CD4-positive, alpha-beta T cell treated with Interleukin-15 for 1 hour (primary cell): ENCODE measurements at regions not wholly inside any gene's neighbourhood (a gene's known extent, or its start where the extent isn't known, plus 50 kb on each side); places are given as distances from the start of the nearest gene placed in this dataset.

ENCODE experiments used
- DNase-seq: peaks from one replicate; pipeline ENCODE4 v3.0.0-alpha.2; 2020

DNA sequence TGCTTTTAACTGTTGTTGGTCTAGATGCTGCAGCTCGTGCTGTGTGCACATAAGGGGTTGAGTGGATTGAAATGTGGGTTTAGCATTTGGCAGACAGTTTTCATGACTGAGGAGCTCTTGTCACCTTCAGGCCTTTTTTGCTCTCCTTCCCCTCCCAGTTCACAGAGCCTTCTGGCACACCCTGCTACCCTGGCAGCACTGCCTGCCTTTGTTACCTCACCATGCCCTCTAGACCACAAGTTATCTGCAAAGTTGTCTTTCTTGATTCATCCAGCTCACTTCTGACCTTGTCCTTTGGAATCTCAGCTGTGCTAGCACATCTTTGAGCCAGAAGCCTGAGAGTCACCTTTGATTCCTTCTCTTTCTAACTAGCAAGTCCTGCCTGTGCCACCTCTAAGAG lies 348.9 kb upstream of the ZFP64 start:
- no peak for DNase-seq

DNA sequence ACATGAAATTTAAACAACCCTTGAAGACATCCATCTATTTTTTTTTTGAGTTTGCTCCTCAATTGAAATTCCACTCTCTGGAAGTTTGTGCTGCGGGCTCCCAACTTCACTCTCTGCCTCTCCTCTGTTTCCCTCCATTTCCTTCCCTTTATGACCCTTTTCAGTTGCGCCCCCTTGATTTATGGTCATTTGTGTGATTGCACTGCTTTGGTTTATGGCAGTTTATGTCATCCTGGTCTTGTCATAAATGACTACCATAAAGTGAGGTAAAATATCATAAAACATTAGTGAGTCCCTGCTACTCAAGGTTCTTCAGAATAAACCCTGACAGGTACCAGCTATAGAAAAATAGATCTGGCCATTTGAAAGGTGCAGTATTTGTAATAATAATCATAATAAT lies 348.3 kb upstream of the ZFP64 start:
- DNase-seq, result no peak

GRCh38 chr20:52536841-52537400 lies 345.3 kb upstream of the ZFP64 start:
- no peak for DNase-seq

- no peak for DNase-seq
These were observed 344.5 kb upstream of the ZFP64 start for GRCh38 chr20:52536040-52536439.

GRCh38 chr20:52534616-52535015 lies 343.0 kb upstream of the ZFP64 start:
- DNase-seq, result no peak

- no peak for DNase-seq
These were observed 341.8 kb upstream of the ZFP64 start for GRCh38 chr20:52533401-52533800.

DNA sequence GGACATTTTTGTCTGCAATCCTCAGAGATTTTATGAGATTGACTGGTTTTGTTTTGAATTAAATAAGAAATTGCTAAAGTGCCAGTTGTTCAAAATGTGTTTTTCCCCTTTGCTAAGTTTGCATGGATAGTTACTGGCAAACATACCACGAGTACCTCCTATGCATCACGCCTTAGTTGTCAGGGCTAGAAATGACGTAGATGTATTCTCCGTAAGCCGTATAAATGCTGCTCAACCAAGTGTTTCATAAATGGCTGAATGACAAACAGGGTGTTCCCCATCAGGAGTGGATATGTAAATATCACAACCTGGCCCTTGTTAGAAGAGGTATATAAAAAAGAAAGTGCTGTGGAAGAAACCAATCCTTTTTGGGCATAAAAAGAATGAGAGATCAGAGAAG lies 341.1 kb upstream of the ZFP64 start:
- no peak for DNase-seq

DNA sequence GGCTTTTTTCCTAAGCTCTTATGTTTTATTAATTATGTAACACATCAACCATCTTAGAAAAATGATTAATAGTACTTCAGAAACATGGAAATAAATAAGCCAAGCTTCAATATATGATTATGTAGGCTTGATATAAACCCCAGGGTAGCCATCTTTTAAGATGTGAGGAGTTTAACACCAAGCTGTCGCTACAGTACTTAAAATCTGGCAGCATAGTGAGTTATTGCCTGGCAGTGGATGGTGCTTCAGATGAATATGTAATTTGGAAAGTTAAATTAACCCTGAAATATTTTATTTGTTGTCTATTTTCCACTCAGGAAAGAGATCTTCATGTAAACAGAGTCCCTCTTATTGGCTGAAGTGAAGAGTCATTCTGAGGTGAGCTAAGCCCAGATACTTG lies 339.0 kb upstream of the ZFP64 start:
- no peak for DNase-seq

DNA sequence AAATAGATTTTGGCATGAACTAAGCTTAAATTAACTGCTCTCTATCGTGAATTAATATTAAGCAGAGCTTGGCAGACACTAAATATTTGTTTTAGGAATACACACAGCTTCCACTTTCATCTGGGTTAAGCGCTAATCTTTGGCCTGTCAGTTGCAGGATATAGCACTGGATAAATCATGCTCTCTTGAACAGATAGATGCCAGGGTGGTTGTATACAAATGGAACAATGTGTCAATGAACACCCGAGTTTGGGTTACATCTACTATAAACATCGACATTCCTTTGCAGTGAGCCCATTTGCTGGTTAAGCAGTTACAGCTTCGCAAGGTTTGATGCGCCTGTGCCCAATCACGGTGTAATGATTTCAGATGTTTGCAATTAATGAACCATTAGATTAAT lies 338.2 kb upstream of the ZFP64 start:
- DNase-seq, result no peak

DNA sequence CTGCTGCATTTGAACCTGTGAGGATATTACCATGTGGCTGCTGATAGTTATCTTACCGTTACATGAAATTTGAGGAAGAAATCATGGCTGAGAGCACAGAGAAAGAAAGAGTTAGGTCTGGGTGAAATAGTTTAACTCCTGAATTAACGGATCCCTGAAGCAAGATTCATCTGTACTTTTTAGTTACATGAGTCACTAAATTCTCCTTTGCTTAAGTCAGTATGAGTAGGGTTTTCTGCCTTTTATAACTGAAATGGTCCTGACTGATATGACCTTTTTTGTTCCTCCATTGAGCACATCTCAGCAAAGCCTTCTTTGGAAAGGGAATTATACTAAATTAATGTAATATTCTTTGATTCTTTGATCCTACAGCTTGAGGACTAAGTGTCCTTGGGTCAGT lies 333.3 kb upstream of the ZFP64 start:
- no peak for DNase-seq

DNA sequence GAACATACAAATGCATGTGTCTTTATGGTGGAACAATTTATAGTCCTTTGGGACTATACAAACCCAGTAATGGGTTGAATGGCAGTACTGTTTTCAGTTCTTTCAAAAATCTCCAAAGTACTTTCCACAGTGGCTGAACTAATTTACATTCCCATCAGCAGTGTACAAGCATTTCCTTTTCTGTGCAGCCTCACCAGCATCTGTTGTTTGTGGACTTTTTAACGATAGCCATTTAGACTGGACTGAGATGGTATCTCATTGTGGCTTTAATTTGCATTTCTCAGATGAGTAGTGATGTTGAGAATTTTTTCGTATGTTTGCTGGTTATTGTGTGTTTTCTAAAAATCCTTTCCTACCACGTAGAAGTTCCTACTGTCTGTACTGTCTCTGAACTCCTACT lies 327.2 kb upstream of the ZFP64 start:
- DNase-seq, result no peak

DNA sequence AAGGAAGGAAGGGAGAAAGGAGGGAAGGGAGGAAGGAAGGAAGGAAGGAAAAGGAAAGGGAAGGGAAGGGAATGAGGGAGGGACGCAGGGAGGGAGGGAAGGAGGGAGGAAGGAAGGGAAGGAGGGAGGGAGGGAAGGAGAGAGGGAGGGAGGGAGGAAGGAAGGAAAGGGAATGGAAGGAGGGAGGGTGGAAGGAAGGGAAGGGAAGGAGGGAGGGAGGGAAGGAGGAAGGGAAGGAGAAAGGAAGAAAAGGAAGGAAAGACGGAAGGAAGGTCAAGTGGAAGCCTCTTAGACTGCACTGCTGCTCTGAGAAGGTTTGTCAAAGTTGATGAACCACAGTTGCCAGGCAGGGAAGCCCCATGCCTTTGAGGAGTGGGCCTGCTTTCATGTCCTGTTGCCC lies 324.3 kb upstream of the ZFP64 start:
- no peak for DNase-seq

- DNase-seq, result no peak
These were observed 308.6 kb upstream of the ZFP64 start for GRCh38 chr20:52500157-52500556.

DNA sequence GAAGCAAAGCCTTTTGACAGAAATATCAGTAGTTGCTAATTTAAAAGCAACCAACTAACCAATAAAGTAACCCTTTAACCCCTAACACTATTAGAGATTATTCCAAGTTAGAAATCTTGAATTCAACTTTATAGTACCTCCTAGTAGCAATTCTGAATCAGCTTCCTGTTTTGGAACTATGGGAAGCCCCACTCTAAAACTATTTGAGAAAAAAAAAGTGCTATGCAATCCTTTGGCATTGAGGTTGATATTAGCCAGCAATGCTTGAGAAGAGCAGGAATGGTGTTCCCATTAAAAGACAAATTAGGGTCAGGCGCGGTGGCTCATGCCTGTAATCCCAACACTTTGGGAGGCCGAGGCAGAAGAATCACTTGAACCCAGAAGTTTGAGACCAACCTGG lies 306.2 kb upstream of the ZFP64 start:
- no peak for DNase-seq

DNA sequence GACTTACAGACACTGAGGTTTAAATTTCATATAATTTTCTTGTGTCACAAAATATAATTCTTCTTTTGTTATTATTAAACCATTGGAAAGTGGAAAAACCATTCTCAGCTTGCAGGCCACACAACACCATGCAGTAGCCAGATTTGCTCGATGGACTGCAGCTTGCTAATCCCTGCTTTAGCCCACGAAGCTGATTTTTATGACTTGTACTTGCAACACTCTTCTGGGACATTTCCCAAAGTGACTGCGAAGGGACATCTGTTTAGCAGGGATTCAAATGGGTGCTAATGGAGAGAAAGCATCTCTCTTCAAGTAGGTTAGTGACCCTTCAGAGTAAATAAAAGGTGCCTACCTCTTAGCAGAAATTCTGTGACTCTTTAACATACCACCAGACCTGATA lies 304.6 kb upstream of the ZFP64 start:
- DNase-seq, result no peak

- DNase-seq, result no peak
These were observed 302.7 kb upstream of the ZFP64 start for GRCh38 chr20:52494244-52494643.

DNA sequence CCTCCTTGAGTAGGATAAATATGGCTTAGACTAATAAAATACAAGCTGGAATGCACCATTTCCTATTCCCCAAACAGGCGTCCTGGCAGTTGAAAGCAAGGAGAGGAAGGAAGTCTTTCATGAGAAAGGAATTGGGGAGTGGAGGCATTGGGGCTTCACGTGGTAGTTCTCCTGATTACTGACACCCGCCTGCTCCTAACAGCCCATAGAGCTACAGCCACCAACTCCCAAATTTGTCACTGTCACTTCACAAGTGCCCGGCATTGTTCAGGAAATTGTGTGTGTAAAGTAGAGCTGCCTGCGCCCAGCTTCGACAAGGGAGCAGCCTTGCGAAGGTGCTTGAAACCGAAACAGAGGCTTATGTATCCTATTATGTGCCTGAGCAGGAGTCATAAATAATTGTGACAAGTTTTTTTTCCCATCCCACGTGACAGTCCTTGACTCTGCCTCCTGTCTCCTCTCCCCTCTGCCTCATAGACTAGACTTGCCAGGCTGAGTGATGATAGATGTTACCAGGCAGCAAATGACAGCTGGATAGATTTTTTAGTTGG lies 301.7 kb upstream of the ZFP64 start:
- no peak for DNase-seq

DNA sequence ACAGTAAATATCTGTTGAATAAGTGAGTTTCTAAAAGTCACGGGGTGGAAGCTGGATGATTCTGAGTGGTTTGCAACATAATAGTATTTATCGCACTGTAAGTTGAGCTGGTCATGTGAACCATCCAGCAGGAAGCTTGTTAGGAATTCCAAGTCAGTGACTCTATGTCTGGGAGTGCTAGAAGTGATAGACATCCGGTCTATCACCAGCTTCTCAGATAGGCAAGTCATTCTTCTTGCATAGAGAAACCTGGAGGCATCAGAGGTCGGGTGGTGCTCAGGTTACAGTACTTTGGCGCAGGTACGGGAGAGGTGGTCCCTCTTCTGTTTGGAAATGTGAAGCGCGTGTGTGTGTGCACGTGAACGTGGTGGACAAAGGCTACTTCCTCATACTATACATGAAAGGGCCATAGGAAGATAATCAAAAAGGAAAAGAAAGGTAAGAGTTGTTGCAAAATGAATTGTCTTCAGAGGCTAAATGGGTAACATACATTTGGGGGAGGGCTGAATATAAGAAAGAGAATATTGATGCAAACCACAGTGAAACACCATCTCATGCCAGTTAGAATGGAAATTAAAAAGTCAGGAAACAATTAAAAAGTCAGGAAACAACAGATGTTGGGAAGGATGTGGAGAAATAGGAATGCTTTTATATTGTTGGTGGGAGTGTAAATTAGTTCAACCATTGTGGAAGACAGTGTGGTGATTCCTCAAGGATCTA lies 299.3 kb upstream of the ZFP64 start:
- DNase-seq, result no peak

GRCh38 chr20:52484438-52484837 lies 292.9 kb upstream of the ZFP64 start:
- DNase-seq, result no peak

- DNase-seq, result no peak
These were observed 291.8 kb upstream of the ZFP64 start for GRCh38 chr20:52483382-52483781.

DNA sequence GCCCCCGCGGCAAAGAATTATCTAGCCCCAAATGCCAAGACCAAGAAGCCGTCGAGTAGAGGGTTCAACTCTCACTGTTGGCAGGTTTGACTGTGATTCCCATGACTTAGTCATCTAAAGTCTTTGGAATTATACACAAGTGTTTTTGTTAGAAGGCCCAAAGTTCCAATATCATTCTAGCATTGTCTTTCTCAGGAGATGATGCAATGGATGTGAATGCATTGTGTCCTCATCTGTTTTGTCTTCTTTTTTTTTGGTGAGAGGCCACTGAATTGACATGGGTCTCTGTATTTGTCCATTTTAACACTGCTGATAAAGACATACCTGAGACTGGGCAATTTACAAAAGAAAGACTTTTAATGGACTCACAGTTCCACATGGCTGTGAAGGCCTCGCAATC lies 290.5 kb upstream of the ZFP64 start:
- no peak for DNase-seq

GRCh38 chr20:52481443-52481842 lies 289.9 kb upstream of the ZFP64 start:
- DNase-seq, result no peak

- DNase-seq, result no peak
These were observed 284.6 kb upstream of the ZFP64 start for GRCh38 chr20:52476074-52476750.

DNA sequence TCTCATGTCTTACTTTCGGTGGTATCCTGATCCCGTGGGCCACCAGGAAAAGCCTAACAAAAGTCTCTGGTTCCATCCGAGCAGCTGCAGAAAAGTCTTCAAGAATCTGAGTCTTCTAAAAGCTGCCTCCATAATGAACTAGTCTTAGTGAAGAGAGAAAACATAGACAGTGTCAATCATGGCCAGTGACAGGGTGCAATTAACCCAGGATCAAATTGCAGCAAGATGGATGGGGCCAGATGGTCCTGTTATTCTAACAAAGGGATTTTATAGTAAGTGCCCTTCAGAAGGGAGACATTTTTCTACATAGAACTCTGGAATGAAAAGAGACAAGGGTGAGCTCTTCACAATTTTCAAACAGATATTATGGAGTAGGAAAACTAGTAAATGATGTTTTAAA lies 281.6 kb upstream of the ZFP64 start:
- no peak for DNase-seq
